GM19397 (cell line): ENCODE measurements at regions not wholly inside any gene's neighbourhood (a gene's known extent, or its start where the extent isn't known, plus 50 kb on each side); places are given as distances from the start of the nearest gene placed in this dataset.

Source experiments
- ATAC-seq: cut with Tn5 transposase; IDR thresholded peaks from one replicate; pipeline ENCODE4 v1.9.1; 2021; ENCODE audit warnings: mild to moderate bottlenecking, moderate library complexity; ENCODE audit not compliant: unreplicated experiment

DNA sequence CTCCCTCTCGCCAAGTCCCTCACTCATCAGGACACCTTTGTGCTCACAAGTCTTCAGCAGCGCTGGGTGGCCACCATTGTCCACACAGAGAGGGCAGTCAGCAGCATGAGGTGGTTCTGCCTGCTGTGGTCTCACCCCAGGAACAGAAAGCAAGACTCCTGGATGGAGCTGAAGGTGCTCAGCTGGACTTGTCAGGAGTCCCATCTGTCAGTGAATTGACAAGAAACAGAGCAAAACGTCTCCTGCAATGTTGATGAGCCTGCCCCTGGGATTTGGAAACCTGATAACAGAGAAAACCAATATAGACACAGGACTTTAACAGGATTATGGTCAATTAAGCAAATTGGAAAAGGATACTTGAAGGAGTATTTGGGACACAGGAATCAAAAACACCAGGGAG, 122.2 kb upstream of the PRSS58 start:
- ATAC-seq, result no peak

DNA sequence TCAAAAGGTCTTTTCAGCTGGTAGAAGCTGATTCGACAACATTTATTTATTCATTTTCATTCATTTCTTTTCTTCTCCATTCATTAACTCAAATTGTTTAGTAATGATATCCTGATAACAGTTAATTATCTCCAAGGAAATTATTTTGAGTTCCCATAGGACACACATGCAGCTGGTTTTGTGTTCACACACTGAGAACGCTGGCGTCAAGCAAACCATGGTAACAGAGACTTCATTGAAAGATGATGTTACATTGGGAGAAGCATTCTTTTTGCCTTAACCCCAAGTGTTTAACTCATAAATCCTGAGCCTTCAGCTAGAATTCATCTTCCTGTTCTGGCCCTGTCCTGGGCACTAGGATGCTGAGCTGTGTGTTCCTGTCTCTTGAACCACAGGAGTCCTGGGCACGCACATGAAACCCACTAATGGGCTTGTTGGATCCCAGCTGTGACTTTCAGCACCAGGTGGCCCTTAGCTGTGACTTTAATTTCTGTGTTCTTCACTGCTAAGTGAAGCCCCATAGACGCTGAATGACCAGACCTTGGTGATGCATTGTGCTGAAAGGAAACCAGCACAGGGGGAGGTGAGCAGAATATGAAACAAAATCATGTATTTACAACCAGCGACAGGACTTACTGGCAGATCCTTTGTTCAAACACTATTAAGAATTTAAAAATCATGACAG, 121.5 kb upstream of the PRSS58 start:
- no peak for ATAC-seq

DNA sequence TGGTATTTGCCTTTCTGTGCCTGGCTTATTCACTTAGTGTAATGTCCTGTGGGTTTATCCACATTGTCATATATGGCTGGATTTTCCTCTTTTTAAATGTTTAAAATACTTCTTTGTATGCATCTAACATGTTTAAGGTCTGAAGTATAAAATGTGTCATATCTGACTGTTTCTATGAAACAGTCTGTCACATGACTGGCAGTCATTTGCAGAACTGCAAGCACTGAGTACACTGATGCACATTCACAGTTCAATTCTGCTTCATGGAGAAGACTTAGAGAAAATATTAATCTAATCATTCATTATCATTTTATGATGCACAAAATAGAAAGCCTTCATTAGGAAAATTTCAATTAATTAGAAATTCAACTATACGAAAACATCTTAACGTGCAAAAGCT, 119.7 kb upstream of the PRSS58 start:
- no peak for ATAC-seq

DNA sequence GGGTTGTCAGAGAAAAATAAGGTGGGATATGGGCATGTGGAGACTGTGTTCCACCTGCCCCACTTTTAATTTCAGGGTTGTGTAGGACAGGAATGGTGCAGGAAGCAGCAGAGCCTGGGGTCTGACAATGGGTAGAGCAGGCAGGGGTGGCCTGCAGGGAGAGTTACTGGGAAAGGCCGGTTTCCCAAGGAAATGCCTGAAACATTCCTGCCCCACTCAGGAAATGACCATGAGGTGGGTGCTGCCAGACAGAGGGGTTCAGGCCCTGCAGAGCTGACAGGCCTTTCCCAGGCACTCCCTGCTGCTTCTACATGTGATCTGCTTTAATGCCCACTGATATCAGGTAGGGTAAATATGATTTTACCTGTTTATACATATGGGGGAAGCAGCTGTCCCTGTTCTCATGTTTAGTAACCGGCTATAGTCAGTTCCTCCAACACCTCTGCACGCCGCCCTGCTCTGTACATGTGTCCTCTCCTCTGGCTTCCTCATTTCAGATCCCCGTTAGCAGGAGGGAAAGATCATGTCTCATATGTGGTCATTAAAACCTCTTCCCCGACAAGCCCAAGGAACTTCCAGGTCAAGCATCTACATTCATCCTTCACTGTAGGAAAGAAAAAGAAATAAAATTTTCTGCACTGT, 118.6 kb upstream of the PRSS58 start:
- ATAC-seq, result no peak

DNA sequence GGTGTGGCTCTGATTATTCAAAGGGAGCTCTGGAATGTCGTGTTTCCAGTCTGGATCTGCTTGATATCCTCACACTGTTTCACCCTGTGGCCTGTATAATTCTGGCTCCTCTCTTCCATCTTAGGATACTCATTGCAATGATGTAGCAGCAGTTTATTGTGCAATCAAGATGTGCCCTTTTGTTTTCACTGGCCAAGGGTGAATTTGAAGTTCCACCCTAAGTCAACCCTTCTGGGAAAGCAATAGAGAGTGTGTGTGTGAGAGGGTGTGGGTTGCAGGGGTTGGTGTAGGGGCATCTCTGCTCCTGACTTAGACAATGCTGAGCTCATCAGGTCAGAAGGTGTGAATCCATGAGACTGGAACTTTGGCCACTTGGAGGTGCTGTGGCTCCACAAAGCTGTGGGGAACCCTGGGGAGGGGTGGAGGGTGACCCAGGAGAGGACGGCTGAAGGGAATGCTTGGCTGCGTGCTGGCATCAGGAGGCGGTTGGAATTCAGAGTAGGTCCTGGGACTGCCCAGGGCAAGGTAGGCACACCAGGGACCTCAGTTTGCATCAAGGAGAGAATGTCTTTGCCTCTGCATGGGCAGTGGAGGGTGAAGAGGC, 118.0 kb upstream of the PRSS58 start:
- ATAC-seq, result no peak

DNA sequence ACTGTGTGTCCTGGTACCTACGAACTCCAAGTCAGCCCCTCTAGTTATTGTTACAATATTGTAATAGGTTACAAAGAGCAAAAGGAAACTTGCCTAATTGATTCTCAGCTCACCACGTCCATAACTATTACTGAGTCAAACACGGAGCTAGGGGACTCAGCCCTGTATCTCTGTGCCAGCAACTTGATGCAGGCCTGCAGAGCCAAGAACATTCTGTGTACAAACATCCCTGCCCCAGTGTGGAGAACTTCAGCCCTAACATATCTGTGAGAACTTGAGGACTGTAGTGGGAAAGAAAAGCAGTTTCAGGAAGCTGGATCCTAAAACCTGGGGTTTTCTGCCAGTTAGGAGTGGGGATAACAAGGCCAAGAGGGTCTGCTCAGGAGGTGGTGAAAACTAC, 114.9 kb upstream of the PRSS58 start:
- no peak for ATAC-seq

DNA sequence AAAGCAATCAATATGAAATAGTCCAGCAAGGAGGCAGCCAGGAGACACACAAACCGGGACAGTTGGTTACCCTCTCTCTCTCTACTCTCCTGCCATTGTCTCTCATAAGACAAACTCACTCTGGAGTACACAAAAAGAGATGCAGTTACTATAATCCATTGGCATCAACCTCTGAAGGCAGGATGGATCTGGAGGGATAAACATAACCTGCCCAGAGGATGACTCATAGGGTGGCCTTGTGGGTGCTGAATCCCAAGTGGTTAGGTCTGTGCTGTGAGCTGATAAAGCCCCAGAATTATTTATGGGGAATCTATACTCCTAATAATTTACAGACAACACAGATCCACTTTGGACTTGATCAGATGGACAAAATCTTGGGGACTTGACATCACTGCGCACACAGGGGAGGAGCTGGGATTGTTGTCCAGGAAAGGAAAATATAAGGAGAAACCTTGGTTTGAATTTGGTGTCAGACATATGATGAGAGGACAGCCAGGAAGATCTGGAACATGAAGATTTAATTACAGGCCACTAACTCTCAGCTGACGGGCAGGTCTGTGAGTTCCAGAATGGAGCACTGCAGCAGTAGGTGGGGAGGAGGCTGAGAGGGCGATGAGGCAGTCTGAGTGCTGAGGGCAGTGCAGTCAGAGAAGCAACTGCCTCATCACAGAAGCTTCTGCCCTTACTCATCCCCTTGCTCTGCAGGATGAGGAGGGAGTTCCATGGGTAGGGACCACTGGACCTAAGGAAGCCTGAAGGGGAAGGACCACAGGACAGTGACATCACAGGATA, 113.9 kb upstream of the PRSS58 start:
- no peak for ATAC-seq

DNA sequence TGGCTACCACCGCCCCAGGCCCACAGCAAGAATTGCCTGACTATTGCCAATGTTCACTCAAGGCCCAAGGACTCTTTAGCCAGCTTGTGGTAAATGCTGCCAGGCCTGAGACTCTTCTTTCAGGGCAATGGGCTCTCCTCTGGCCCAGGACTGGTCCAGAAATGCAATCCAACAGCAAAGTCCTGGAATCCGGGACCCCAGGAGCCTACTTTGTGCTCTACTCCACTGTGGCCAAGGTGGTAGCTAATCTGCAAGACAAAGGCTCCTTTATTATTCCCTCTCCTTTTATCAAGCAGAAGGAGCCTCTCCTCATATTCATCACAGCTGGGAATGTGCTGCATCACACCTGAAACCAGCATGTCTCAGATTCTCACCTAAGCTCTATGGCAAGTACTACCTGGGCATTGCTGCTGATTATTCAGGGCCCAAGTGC, 107.6 kb upstream of the PRSS58 start:
- no peak for ATAC-seq

DNA sequence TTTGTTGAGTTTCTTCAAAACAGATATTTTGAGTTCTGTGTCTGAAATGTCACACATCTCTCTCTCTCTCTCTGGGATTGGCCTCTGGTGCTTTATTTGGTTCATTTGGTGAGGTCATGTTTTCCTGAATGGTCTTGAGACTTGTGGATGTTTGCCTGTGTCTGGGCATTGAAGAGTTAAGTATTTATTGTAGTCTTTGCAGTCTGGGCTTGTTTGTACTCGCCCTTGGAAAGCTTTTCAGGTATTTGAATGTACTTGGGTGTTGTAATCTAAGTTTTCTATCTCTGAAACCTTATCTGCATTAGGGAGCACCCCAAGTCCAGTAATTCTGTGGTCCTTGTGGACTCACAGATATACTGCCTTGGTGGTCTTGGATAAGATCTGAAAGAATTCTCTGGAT, 106.7 kb upstream of the PRSS58 start:
- no peak for ATAC-seq

DNA sequence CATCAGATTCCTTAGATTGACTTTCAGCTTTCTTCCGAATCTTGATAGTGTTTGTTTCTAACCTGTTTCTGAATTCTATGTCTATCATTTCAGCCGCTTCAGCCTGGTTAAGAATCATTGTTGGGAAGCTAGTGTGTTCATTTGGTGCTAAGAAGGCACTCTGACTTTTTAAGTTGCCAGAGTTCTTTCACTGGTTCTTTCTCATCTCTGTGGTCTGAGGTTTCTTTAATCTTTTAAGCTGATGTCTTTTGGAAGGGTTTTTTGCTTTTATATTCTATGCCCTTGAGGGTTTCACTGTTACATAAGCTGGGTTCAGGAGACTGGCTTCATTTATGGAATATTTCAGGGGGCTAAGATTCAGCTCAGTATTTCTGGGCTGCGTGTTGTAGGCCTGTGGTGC, 104.5 kb upstream of the PRSS58 start:
- ATAC-seq, result no peak

DNA sequence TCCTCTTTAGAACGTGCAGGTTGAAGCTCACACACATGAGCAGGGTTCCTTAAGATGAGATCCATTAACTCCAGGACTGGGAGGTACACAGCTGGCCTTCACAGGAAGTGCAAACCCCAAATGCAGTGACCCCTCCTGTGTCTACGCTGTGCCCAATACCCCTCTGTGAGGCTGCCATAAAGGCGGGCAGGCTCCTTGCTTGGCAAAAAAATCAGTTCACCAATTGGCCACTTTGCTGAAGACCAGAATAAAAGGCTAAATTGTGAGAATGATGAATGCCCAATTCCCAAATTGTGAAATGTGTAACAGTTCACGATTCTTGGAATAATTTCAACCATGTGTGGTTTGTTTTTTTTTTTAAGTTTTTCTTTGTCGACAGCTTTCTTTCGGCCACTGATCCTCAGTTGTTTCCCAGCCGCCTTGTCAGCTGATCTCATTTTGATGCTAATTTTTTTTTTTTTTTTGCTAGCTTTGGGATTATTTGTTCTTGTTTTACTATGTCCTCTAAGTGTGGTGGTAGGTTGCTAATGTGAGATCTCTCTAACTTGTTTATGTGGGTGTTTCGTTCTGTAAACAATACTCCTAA, 101.9 kb upstream of the PRSS58 start:
- no peak for ATAC-seq

DNA sequence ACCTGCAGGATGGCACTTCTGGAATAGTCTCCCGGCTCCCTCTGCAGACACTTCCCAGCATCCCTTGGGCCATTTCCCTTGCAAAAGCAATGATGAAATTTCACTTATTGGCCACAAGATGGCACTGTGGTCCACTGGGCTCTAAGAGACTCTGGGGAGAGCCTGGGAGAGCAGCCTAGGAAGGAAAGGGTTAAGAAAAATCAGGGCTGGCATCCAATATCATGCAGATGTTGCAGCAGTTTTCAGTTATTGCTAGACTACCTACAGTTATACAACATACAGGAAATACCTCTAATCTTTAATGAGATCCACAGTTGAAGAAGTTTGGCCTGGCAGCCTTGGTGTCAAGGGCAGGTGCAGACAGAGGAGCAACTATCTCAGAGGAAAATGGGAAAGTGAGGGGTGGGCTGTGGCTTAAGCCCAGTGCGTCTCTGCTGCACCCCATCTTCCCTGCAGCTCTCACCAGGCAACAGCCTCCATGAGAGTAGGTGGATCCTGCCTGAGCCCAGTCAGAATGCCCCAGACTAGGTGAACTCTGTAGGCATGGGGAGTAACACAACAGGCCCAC, 100.2 kb upstream of the PRSS58 start:
- peak; percentile 89 for ATAC-seq

DNA sequence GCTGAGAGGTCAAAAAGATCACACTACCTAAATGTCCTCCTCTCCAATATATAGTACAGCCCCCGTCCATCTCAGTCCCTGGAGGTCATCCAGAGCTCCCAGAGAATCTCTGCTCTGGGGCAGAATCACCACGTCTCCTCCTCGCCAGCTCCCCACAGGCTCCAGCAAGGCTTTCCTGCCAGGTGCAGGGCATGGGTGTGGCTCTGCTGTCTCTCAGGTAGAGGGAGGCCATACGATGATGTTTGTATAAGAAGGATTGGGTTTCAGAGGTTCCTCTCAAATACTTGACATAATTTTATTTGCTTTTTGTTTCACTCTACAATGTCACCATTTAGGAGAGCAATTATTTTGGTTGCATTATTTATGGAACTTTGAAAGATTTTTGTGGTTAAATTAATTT, 98.3 kb upstream of the PRSS58 start:
- no peak for ATAC-seq

DNA sequence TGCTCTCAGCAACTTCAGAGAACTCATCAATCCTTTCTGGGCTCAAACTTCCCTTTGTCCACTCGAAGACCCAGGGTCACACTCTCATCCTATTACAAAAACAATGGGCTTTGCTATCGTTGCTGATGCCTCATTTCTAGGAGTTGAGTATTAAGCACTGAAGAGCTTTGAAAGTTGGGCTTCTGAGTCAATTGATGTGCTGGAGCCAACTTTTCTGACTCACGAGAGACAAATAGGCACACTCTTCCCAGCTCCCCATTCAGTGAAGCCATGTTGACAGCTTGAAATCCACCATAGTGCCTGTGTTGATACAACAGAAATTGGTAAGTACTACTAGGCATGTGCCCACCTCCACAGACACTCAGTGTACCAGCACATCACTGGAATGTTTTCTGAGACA, 97.5 kb upstream of the PRSS58 start:
- no peak for ATAC-seq

DNA sequence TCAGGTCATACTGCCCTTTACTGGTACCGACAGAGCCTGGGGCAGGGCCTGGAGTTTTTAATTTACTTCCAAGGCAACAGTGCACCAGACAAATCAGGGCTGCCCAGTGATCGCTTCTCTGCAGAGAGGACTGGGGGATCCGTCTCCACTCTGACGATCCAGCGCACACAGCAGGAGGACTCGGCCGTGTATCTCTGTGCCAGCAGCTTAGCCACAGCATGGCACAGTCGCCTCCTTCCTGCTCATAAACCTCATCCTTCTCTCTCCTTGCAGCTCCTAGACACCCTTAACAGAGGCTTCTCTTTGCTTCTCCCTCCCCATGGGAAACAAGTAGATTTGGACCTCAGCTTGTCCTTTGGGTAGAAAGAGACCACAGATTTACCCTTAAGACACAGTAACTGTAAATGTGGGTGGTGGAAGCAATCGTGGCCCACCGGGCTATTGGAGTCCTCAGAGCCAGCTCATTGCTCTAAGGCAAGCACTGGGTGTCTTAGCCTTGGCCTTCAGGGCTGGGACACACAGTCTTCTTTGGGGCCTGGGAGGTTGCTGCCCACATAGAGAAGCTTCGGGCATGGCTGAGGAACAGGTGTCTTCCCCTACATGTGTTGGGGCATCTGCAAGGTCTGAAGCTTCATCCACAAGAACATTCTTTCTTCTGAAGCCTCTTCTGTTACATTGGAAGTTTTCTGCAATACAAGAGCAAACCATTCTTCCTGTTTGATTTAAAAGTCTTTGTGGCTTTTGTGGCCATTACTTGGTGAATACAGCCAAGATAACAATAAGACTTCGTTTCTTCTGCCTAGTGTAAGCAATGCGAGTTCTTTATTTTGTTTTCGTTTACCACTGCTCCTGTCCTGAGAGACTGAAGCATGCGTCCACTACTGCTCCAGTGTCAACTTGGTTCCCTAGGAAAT, 95.5 kb upstream of the PRSS58 start:
- ATAC-seq, result no peak

DNA sequence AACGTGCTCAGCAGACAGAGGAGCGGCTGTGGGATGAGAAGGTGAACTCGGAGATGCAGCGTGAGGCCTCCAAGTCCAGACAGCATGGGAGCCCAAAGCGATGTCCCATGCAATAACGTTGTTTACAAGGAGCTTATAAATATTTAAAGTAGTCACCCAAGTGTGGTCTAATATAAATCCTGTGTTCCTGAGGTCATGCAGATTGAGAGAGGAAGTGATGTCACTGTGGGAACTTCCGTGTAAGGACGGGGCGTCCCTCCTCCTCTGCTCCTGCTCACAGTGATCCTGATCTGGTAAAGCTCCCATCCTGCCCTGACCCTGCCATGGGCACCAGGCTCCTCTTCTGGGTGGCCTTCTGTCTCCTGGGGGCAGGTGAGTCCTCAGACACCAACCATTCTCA, 94.7 kb upstream of the PRSS58 start:
- no peak for ATAC-seq

DNA sequence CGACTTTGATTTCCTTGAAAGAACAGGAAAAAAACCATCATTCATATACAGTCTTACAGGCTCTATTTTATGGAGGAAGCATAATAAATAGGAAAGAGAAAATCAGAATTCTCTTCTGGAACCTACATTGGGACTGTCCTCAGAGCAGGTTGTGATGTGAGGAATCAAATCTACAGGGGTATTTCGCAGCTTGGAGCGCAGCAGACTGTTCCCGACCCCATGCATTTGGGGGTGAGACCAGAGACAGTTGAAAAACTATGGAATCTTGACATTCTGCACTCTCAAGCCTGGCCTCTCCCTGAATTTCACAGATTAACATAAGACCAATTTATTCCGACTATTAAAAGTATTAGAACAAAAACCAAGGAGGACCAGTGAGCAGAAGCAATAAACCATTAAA, 93.3 kb upstream of the PRSS58 start:
- ATAC-seq, result no peak

DNA sequence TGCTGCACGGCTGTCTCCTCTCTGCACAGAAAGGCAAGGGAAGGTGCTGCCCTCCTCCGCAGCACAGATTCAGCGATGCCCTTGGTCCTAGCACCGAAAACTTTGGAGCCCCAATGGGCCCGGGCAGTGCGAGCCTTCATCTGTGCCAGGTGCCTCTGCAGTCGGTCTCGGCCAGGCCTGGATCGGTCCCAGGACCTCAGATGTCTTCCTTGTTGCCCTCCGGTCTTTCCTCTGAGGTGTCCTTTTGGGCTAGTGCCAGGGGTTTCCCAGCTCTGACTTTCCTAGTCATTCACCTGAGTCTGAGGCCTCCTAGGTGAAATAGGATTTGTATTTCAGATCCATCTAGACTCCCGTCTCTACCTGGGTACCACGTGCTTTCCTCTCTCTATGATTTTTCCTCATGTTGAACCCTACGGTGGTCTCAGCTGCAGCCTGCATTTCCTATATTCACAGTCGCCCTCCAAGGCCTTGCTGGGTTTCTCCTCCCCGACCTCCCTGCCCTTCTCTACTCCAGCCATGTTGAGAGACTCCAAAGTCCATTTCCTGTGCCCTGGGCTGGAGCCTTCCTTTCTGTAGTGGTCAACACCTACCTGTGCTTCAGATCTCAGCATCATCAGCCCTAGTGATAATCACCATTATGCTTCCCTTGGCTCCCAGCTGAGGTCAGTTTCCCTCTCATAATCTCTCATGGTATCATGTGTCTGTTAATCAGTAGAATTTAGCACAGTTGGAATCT, 92.0 kb upstream of the PRSS58 start:
- no peak for ATAC-seq

DNA sequence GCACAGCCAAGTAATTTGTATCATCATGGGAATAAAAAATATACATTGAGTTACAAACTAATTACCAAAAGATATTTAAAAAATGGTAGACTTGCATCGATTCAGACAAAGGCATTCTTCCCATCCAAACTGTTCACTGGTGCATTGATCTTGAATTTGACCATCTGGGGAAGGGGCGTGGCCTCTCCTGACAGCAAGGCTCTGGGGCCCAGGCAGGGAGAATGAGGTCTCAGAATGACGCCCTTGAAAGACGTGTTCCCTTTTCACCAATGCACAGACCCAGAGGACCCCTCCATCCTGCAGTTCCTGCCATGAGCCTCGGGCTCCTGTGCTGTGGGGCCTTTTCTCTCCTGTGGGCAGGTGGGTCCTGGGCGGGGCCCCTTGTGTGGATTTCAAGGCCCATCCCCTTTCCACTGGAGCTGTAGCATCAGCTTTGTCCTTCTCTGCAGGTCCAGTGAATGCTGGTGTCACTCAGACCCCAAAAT, 91.1 kb upstream of the PRSS58 start:
- no peak for ATAC-seq
